MM.1S (cell line): ENCODE measurements at regions not wholly inside any gene's neighbourhood (a gene's known extent, or its start where the extent isn't known, plus 50 kb on each side); places are given as distances from the start of the nearest gene placed in this dataset.
A peak's percentile ranks its signal among the peaks of the same experiment; 100 is the strongest.

Source experiments
- DNase-seq: peaks from one replicate; pipeline ENCODE4 v3.0.0-alpha.2; 2015
- H2AFZ ChIP-seq: fragments of 300-600 bp; sonication (generic); 2 replicates; pipeline ENCODE4 v1.6.0; 2016; ENCODE audit warnings: antibody characterized with exemption, low read length
- H3F3A ChIP-seq: fragments of 300-600 bp; sonication (generic); 2 replicates; pipeline ENCODE4 v1.6.1; 2016; ENCODE audit warnings: mild to moderate bottlenecking, antibody characterized with exemption, low read length, moderate library complexity, mixed read lengths; ENCODE audit not compliant: insufficient read depth
- H3K27ac ChIP-seq: fragments of 300-600 bp; sonication (generic); 2 replicates; pipeline ENCODE4 v1.5.1; 2016; ENCODE audit warnings: mild to moderate bottlenecking, low read length
- H3K27me3 ChIP-seq: fragments of 300-600 bp; sonication (generic); replicated peaks from 2 replicates; pipeline ENCODE4 v1.6.0; 2016; ENCODE audit warnings: low read length; ENCODE audit not compliant: insufficient read depth
- H3K36me3 ChIP-seq: fragments of 300-600 bp; sonication (generic); replicated peaks from 2 replicates; pipeline ENCODE4 v1.6.1; 2016; ENCODE audit warnings: mild to moderate bottlenecking, low read length, mixed read lengths; ENCODE audit not compliant: insufficient read depth
- H3K4me1 ChIP-seq: fragments of 300-600 bp; sonication (generic); 2 replicates; pipeline ENCODE4 v1.6.1; 2016; ENCODE audit warnings: low read length, mixed read lengths
- H3K4me2 ChIP-seq: fragments of 300-600 bp; sonication (generic); 2 replicates; pipeline ENCODE4 v1.6.0; 2016; ENCODE audit warnings: low read depth, low read length
- H3K4me3 ChIP-seq: fragments of 300-600 bp; sonication (generic); 2 replicates; pipeline ENCODE4 v1.5.1; 2016; ENCODE audit warnings: low read length, mixed read lengths
- H3K79me2 ChIP-seq: fragments of 300-600 bp; sonication (generic); 2 replicates; pipeline ENCODE4 v1.6.1; 2016; ENCODE audit warnings: mixed run types, low read length, mixed read lengths
- H3K9ac ChIP-seq: fragments of 300-600 bp; sonication (generic); 2 replicates; pipeline ENCODE4 v1.6.1; 2016; ENCODE audit warnings: low read length, mixed read lengths
- H3K9me2 ChIP-seq: fragments of 300-600 bp; sonication (generic); replicated peaks from 2 replicates; pipeline ENCODE4 v1.6.1; 2016; ENCODE audit warnings: mild to moderate bottlenecking, low read length, mixed read lengths; ENCODE audit not compliant: insufficient read depth
- H3K9me3 ChIP-seq: fragments of 300-600 bp; sonication (generic); replicated peaks from 2 replicates; pipeline ENCODE4 v1.6.1; 2016; ENCODE audit warnings: mild to moderate bottlenecking, low read length, mixed read lengths; ENCODE audit not compliant: insufficient read depth
- H4K20me1 ChIP-seq: fragments of 300-600 bp; sonication (generic); 2 replicates; pipeline ENCODE4 v1.6.1; 2016; ENCODE audit warnings: mild to moderate bottlenecking, low read length, moderate library complexity, mixed read lengths; ENCODE audit not compliant: insufficient read depth
- CTCF ChIP-seq: fragments of 300-600 bp; sonication (generic); IDR thresholded peaks from 2 replicates; pipeline ENCODE4 v1.5.1; 2016; ENCODE audit warnings: antibody characterized with exemption, low read length, mixed read lengths
- EZH2 ChIP-seq: fragments of 300-600 bp; sonication (generic); optimal IDR thresholded peaks from 2 replicates; pipeline ENCODE3; 2017; ENCODE audit warnings: low read depth, mild to moderate bottlenecking, antibody characterized with exemption, low read length, mixed read lengths
- EZH2phosphoT487 ChIP-seq: fragments of 300-600 bp; sonication (generic); IDR thresholded peaks from 2 replicates; pipeline ENCODE4 v1.6.1; 2018; ENCODE audit warnings: antibody characterized with exemption, low read length

GRCh38 chr6:82569022-82569421 is 205.4 kb downstream of the TPBG start:
- Histone ChIP-seq H3K4me3 (0 out of 2 replicates have a peak overlapping the region, but pooled peaks have one; percentile 29), H2AFZ (no peak overlapping the region), H3K9me2 (no peaks in the 10 kb centered on the region), H3K4me2 (peak overlapping the region; percentile 78), H3K79me2 (no peaks in the 10 kb centered on the region), H3K4me1 (peaks cover 28% of the 10 kb centered on the region), H3K27me3 (no peaks in the 10 kb centered on the region), H3K9me3 (no peaks in the 10 kb centered on the region), H3K36me3 (no peaks in the 10 kb centered on the region), H4K20me1 (no peaks in the 10 kb centered on the region), H3K9ac (peak overlapping the region; percentile 54), H3F3A (peaks cover 16% of the 10 kb centered on the region), H3K27ac (peak overlapping the region; percentile 92; the same call in 1 of the 2 replicates)
- no peak for DNase-seq
- no peak for TF ChIP-seq CTCF
- TF ChIP-seq EZH2phosphoT487, result no peak
- no peak for TF ChIP-seq EZH2

- TF ChIP-seq EZH2 (no peak), EZH2phosphoT487 (no peak), CTCF (no peak)
- H3K27ac ChIP-seq, result no peak overlapping the region
- no peak overlapping the region for H3K9ac ChIP-seq
- no peaks in the 10 kb centered on the region for H4K20me1 ChIP-seq
- H3K4me1 ChIP-seq, result peaks cover 28% of the 10 kb centered on the region
- no peaks in the 10 kb centered on the region for H3K79me2 ChIP-seq
- H3F3A ChIP-seq, result peaks cover 16% of the 10 kb centered on the region
- H3K27me3 ChIP-seq, result no peaks in the 10 kb centered on the region
- no peaks in the 10 kb centered on the region for H3K9me2 ChIP-seq
- H2AFZ ChIP-seq, result no peak overlapping the region
- H3K4me2 ChIP-seq, result no peak overlapping the region
- no peak for DNase-seq
- H3K4me3 ChIP-seq, result no peak overlapping the region
- no peaks in the 10 kb centered on the region for H3K36me3 ChIP-seq
- no peaks in the 10 kb centered on the region for H3K9me3 ChIP-seq
These were observed 206.5 kb downstream of the TPBG start for GRCh38 chr6:82570083-82570482.

GRCh38 chr6:82571455-82571854 is 207.8 kb downstream of the TPBG start:
- Histone ChIP-seq H3K4me1 (peaks cover 28% of the 10 kb centered on the region), H2AFZ (no peak overlapping the region), H3K27me3 (no peaks in the 10 kb centered on the region), H3K27ac (no peak overlapping the region), H3K9ac (no peak overlapping the region), H3K79me2 (no peaks in the 10 kb centered on the region), H4K20me1 (no peaks in the 10 kb centered on the region), H3K4me3 (no peak overlapping the region), H3K36me3 (no peaks in the 10 kb centered on the region), H3K9me2 (no peaks in the 10 kb centered on the region), H3K4me2 (no peak overlapping the region), H3K9me3 (no peaks in the 10 kb centered on the region), H3F3A (peaks cover 16% of the 10 kb centered on the region)
- DNase-seq, result no peak
- TF ChIP-seq CTCF (no peak), EZH2phosphoT487 (no peak), EZH2 (no peak)
